B cell (primary cell): ENCODE measurements at regions not wholly inside any gene's neighbourhood (a gene's known extent, or its start where the extent isn't known, plus 50 kb on each side); places are given as distances from the start of the nearest gene placed in this dataset.
"Not testable (repeated sequence)": the region's sequence is repeated elsewhere in the genome, so short reads cannot be mapped to it uniquely, and the experiment has no call there.

ENCODE experiments used
- CTCF ChIP-seq: fragments of 200-600 bp; IDR thresholded peaks from one replicate; pipeline ENCODE4 v1.8.0; 2022; ENCODE audit warnings: antibody characterized with exemption, mild to moderate bottlenecking
- EZH2 ChIP-seq: IDR thresholded peaks from 2 replicates; pipeline ENCODE4 v1.6.1; 2012; ENCODE audit warnings: borderline replicate concordance, low read depth, mild to moderate bottlenecking, moderate library complexity, low read length; ENCODE audit not compliant: insufficient read depth, poor library complexity, severe bottlenecking

- not testable (repeated sequence) for TF ChIP-seq CTCF, EZH2
These were observed 116.9 kb downstream of the ADSS2 start for GRCh38 chr1:244334842-244335241.
